GM10266 (cell line): ENCODE measurements at regions not wholly inside any gene's neighbourhood (a gene's known extent, or its start where the extent isn't known, plus 50 kb on each side); places are given as distances from the start of the nearest gene placed in this dataset.
"Not testable (repeated sequence)": the region's sequence is repeated elsewhere in the genome, so short reads cannot be mapped to it uniquely, and the experiment has no call there.

ENCODE experiments used
- DNase-seq: peaks from one replicate; pipeline ENCODE4 v3.0.0; 2012; ENCODE audit errors: extremely low spot score
- TF ChIP-seq, protein P1 (sequence below): IDR thresholded peaks from 2 replicates; pipeline ENCODE4 v1.5.1; 2012; ENCODE audit warnings: mild to moderate bottlenecking, low read depth; ENCODE audit not compliant: control insufficient read depth, insufficient read depth; ENCODE audit errors: missing control alignments

DNA sequence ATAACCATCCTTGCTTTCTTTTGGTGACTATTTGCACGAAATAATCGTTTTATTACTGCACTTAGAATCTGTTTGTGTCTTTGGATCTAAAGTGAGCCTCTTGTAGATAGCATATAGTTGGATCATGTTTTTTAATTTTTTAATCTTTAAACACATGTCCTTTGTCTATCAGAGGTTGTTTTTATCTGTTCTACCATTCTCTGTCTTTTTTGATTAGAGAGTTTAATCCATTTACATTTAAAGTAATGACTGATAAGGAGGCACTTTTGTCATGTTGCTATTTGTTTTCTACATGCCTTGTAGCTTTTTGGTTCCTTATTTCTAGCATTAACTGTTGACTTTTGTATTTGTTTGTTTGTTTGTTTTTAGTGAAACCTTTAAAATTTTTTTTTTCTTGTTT, 506.2 kb upstream of the RGS6 start:
- DNase-seq = no peak
- TF ChIP-seq, protein P1, sequence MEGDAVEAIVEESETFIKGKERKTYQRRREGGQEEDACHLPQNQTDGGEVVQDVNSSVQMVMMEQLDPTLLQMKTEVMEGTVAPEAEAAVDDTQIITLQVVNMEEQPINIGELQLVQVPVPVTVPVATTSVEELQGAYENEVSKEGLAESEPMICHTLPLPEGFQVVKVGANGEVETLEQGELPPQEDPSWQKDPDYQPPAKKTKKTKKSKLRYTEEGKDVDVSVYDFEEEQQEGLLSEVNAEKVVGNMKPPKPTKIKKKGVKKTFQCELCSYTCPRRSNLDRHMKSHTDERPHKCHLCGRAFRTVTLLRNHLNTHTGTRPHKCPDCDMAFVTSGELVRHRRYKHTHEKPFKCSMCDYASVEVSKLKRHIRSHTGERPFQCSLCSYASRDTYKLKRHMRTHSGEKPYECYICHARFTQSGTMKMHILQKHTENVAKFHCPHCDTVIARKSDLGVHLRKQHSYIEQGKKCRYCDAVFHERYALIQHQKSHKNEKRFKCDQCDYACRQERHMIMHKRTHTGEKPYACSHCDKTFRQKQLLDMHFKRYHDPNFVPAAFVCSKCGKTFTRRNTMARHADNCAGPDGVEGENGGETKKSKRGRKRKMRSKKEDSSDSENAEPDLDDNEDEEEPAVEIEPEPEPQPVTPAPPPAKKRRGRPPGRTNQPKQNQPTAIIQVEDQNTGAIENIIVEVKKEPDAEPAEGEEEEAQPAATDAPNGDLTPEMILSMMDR = no peak

DNA sequence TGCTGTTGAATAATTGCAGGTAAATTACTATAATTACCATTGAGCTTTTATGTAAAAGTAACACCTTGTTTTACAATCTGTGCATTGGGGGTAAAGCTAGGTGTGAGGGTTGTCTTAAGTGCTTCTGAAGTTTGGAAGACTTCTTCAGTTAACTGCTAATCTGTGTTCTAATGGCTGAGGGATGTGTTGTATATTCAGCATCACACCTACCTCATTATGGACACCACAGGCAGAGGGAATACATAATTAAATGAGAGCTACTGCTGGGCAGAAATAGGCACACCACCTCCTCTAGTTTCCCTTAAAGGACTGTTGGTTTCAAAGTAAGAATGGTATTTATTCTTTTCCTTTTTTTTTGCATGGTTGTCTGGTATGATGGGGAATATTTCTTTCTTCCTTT, 502.3 kb upstream of the RGS6 start:
- TF ChIP-seq, protein P1 = no peak

DNA sequence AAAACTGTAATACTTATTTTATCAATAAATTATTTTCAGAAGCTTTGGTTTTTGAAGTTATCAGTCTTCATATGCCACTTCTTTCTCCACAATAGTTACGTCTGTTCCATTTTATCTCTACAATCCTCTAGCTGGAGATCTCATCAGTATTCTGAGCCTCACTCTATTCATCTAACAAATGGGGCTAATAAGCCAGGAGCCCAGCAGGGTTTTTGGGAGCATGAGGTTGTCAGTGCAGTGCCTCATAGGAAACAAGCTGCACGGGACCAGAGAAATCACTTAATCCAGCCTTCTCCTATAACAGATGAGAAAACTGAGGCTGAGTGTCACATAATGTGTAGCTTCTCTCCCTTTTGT, 501.9 kb upstream of the RGS6 start:
- DNase-seq = no peak
- TF ChIP-seq, protein P1 = no peak

More for the DNA sequence above, 502.3 kb upstream of the RGS6 start:
- DNase-seq = no peak

DNA sequence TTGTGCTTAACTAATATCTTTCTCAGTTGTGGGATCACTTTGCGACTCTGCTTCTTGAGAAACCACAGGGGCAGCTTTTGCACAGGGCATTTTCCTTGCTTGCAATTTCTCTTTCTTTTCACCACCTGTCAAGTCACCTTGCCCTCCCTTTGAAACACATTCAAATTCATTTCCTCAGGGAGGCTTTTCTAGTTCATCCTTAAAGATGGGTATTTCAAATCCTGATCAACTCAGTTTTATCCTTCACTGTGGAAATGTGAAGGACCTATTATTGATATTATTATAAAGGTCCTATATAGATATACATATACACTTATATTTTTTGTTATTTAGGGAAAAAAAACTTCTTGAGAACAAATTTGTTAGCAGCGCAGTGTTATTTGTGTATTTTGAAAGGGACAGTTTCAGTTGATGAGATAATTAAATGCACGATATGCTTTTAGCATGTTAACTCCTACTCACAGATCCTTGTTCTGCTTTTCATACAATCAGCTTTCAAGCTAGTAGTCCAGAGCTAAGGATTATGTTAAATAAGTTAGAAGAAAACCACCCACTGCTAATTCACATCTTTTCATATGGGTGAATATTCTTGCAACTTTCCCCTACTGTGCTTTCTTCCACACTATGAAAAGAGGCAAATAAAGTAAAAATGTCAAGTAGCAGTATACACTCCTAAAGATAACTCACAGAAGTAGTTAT, 501.4 kb upstream of the RGS6 start:
- peak; percentile 39 for DNase-seq
- TF ChIP-seq, protein P1 = no peak

DNA sequence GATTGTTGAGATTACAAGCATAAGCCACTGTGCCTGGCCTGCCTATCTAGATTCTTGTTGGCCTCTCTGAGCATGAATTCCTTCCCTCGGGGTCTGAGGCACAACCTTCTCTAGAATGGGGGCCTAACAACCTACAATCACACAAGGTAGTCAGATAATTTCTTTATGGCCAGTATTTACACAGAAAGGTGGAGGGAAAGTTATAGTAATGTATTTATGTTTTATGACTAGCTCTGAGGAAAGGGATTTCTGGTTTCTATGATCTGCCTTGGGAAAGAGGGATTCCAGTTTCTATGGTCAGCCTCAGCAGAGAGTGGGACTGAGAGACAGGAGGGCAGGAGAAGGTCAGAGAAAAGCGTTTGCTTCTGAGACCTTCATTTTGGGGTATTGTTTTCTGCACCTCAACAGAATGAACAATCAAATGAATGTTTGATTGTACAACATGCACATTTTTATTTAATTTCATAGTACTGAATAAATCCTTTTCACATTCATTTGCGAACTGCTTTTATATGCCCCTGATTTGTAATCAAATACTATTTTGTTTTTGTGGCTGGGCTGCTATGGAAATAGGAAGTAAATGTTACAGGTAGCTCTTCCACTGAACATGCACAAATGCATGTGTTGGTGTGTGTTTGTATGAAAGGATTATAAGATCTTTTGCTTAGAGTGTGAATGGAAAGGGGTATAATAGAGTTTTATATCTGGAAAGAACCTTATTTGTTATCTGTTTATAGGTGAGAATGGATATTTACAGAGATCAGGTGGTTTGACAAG, 499.7 kb upstream of the RGS6 start:
- no peak for DNase-seq
- TF ChIP-seq, protein P1 = no peak

DNA sequence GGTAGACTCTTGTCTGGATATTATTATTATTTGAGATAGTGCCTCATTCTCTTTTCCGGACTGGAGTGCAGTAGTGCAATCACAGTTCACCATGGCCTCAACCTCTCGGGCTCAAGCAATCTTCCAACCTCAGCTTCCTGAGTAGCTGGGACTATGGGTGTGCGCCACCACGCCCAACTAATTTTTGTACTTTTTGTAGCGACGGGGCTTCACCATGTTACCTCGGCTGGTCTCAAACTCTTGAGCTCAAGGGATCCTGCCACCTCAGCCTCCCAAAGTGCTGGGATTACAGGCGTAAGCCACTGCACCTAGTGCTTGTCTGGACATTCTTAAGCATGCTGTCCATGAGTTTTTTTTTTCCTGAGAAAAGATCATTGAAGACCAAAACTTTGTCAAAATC, 498.9 kb upstream of the RGS6 start:
- TF ChIP-seq, protein P1 = no peak
- DNase-seq = no peak

DNA sequence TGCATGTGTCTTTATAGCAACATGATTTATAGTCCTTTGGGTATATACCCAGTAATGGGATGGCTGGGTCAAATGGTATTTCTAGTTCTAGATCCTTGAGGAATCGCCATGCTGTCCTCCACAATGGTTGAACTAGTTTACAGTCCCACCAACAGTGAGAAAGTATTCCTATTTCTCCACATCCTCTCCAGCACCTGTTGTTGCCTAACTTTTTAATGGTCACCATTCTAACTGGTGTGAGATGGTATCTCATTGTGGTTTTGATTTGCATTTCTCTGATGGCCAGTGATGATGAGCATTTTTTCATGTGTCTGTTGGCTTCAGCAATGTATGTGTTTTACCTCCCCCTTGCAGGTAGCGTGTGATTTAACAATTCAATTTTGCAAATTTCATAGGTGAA, 496.6 kb upstream of the RGS6 start:
- DNase-seq = not testable (repeated sequence)
